Activated CD4-positive, alpha-beta T cell treated with anti-CD3 and anti-CD28 coated beads, Interleukin-2, amount 50 U/mL, for 1 hour (primary cell): ENCODE measurements at regions not wholly inside any gene's neighbourhood (a gene's known extent, or its start where the extent isn't known, plus 50 kb on each side); places are given as distances from the start of the nearest gene placed in this dataset.

ENCODE experiments used
- DNase-seq: peaks from one replicate; pipeline ENCODE4 v3.0.0-alpha.2; 2020

- no peak for DNase-seq
Measured at GRCh38 chr2:215528555-215528954, 92.7 kb upstream of the FN1 start.

GRCh38 chr2:215527736-215528135 is 91.9 kb upstream of the FN1 start:
- no peak for DNase-seq

GRCh38 chr2:215526341-215526740 is 90.5 kb upstream of the FN1 start:
- no peak for DNase-seq

DNA sequence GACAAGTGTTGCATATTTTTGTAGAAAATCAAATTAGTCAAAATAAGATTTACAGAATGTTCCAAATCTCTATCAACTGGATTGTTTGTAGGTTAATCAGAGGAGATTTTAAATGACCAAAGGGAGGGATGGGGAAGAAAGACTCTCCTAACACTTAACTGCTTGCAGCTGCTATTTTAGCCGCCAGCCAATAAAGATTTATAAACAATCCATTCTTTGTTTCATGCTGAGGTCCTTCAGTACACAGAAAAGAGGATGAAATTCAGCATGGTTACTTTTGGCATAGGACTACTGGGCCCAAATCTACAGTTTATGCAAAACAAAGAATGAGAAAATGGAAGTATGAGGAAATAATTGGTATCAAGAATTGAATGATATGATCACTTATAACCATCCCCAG is 86.4 kb upstream of the FN1 start:
- no peak for DNase-seq

- DNase-seq: no peak
Measured at GRCh38 chr2:215521031-215521430, 85.2 kb upstream of the FN1 start.

DNA sequence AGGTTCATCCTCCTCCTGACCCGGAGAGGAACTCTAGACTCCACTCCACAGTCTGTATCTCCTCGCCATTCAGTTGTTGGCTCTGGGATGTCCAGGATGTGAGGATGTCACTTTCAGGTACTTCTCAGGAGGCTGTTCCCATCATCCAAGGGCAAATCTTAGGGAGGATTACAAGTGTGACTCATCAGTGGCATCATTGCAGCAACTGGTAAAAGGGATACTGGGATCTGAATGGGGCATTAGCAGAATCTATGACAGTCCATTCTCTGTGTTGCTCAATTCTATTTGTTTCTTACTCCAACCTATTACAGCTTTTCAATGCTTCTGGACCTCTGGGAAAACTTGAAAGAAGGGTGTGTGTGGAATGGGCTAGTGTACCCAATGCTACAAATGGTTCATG is 81.5 kb upstream of the FN1 start:
- no peak for DNase-seq

DNA sequence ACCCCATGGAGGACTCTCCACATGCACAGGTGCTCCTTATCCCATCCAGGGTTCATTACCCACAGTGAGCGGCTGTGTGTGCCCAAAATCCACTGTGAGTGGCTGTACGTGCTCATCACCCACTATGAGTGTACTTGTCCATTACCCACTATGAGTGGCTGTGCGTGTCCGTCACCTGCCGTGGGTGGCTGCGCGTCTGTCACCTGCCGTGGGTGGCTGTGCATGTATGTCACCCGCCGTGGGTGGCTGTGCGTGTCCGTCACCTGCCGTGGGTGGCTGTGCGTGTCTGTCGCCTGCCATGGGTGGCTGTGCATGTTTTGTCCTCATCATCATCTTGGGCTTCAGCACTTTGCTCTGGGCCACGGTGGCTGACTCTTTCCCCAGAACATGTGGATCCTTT is 78.6 kb upstream of the FN1 start:
- DNase-seq: no peak

DNA sequence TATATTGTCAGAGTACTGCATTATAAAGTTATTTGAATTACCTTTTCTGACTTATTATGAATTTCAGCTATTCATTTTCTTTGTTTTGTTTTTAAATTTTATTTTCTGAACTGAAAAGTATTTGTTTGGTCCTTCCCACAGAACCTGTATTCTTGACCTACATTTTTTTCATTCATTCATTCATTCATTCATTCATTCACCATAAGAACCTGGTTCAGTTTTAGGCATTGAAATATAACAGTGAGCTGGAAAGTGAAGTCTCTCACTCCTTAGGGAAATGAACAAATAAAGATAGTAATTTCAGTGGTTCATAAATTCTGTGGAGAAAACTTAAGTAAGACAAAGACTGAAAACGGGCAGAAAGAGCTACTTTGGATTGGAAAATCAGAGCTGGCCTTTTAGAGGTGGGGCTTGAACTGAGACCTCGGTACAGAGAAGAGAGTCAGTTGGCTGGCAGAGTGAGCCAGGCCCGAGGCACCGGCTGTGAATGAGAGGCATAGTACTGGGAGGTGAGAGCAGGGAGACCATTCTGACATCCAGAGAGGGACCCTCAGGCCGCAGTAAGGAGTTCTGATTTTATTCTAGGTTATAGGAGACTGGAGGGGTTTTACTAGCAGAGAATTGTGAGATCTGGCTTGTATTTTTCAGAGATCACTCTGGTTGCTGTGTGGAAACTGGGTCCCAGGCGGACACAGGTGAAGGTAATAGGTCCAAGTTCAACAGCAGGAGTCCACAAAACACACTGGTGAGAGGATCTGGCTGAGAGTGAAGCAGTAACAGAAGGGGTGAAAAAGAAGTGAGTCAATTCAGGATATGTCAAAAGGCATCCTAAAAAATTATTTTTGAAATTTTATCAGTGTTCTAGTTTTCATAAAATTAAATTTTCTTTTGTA is 75.8 kb upstream of the FN1 start:
- no peak for DNase-seq

- DNase-seq: no peak
Measured at GRCh38 chr2:215507836-215508235, 72.0 kb upstream of the FN1 start.

- DNase-seq: no peak
Measured at GRCh38 chr2:215507136-215507535, 71.3 kb upstream of the FN1 start.

- no peak for DNase-seq
Measured at GRCh38 chr2:215506604-215506990, 70.7 kb upstream of the FN1 start.

DNA sequence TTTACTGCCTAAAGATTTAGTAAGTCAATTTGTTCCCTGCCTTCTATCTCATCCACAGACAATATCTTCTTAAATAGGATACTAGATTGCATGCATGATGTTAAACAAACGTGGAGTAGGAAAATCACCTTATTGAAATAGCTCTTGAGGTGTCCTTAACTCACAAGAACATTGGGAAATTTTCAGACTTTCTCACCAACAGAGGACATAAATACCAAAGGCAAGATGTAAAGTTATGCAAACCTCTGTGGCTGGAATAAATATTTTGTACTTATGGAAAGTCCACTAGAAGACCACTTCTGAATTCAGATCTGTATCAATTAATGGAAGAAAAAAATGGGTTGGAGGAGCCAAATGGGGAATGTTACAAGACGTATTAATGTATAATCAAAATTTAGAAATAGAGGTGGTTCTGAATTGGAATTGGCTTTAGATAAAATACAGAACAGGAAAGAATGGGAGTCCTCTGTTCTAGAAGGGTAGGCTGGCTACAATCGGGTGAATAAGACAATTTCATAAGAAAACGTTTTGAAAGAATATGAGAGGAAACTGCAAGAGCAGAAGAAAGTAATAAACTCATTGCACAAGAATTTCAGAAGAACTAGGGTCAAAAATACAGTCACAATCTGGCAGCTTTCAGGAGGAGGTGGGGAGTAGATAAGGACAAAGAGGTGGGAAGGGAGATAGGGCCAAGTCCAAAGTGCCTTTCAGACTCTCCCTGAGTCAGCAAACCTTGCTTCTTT is 69.3 kb upstream of the FN1 start:
- DNase-seq: no peak

DNA sequence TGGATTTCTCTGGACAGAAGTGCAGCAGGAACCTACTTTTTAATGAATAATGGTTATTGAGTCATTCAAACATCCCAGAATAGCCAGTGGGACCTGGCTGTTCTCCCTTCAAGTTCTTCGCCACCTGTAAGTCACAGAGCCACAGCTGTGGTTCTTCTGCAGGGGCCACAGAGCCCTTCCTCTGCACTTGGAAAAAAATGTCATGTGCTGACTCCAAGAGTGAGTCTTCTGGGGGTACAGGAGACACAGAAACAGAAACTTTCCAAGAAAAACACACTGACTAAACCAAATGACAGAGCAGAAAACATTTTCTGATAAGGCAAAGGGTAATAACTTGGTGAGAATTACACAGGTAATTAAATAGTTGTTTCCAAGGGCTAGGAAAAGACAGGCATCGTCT is 68.7 kb upstream of the FN1 start:
- DNase-seq: no peak

GRCh38 chr2:215503381-215503780 is 67.5 kb upstream of the FN1 start:
- DNase-seq: no peak

DNA sequence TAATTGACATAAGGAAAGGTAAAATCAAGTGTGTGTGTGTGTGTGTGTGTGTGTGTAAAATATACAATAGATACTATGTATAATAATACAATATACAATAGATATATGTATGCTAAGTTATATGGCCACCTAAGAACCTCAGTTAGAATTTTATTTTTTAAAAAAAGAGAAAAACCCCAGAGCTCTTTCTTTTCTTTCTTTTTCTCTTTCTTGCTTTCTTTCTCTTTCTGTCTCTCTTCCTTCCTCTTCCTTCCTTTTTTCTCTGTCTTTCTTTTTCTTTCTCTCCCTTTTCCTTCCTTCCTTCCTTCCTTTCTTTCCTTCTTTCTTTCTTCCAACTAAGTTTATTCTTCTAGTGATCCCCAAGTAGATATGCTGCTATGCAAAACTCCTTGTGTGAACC is 64.6 kb upstream of the FN1 start:
- DNase-seq: no peak

- DNase-seq: no peak
Measured at GRCh38 chr2:215499331-215499730, 63.5 kb upstream of the FN1 start.

GRCh38 chr2:215498431-215498830 is 62.6 kb upstream of the FN1 start:
- DNase-seq: no peak

DNA sequence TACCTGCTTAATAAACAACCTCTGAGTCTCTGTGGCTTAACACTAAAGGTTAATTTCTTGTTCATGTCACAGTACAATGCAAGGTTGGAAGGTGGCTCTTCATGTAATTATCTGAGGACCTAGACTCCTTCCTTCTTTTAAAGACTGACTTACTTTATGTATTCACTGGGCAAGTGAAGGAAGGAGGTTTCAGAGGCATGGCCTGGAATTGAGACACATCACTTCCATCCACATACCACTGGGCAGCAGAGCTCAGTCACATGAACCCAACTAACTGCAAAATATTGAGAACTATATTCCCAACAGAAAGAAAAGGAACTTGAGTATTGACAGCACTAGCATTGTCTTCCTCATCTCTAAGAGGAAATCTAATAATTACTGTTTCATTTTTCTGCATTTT is 57.5 kb upstream of the FN1 start:
- DNase-seq: no peak

GRCh38 chr2:215489288-215489848 is 53.5 kb upstream of the FN1 start:
- DNase-seq: no peak

DNA sequence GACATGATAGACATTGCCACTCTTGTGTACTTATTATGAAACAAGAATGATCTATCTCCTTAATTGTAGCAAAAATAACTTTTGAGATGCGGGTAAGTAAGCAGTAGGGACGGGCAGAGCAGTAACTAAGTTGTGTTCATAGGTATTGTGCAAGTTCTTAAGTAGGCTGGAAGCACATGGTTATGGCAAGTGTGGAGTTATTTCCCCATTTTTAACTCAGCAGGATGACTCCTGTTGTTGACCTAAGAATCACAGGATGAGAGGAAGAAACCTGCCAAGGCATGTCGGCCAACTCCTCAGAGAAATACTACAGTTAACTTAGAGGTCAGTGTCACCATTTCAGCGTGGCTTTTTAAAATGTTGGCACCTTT is 51.1 kb upstream of the FN1 start:
- DNase-seq: no peak

DNA sequence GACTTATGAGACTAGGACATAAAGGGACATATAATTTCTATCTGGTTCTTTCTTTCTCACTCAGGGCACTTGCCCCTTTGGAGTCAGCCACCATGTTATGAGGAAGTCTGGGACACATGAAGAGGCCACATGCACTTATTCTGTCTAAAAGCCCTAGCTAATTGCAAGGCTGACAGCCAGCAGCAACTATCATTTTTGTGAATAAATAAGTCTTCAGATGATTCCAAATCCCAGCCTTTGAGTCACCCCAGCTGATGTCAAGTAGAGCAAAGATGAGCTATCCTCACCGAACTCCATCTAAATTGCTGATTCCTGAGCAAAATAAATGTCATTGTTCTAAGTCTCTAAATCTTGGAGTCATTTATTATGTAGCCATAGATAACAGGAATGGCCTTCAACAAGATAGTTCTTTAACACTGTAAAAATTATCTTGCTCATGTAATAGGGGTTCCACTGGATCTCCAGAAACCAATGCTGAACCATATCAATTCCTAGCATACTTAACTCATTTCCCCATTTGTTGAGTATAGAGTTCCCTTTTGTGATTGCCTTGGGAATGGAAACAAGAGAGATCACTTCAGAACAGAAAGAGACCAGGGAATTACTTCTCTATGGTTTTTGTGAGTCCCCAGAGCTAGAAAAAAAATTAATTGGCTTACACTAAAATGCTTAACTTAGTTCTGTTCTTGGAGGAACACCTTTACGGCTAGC is 50.6 kb upstream of the FN1 start:
- DNase-seq: no peak
